ENCODE measurements at regions not wholly inside any gene's neighbourhood (a gene's known extent, or its start where the extent isn't known, plus 50 kb on each side); places are given as distances from the start of the nearest gene placed in this dataset.

DNA sequence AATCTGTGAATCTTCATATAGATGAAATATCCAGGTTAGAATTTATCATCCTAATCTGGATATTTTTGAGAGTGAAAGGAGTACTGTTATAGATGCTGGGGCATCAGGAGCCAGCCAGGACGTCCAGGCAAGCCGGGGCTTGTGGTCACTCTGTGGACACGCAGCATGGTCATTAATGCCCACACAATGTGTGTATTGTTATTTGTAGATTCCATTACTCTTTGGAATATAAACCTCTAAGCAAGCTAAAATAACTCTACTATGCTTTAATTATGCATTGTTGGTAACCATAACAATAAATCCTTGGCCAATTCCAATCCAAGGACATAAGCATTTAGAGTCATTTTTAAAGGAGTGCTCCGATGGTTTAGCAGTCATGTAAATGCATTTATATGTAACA lies 137.9 kb downstream of the TM9SF2 start:
- Histone ChIP-seq H3K79me1 (ENCODE audit: insufficient read depth, low read depth, low read length, poor library complexity, severe bottlenecking) (no peaks in the 10 kb centered on the region), H2BK20ac (ENCODE audit: low read depth, low read length, poor library complexity, severe bottlenecking) (no peak overlapping the region), H3K4me1 (ENCODE audit: insufficient read depth, low read length) (no peaks in the 10 kb centered on the region; the same call in 1 of the 2 replicates), H3K27me3 (ENCODE audit: insufficient read depth, low read length) (no peaks in the 10 kb centered on the region), H3K9me3 (ENCODE audit: control insufficient read depth, low read depth, low read length) (no peaks in the 10 kb centered on the region), H2BK12ac (ENCODE audit: insufficient read length, low read depth, low read length) (no peak overlapping the region), H4K91ac (ENCODE audit: insufficient read length, low read depth, low read length) (no peak overlapping the region), H4K20me1 (ENCODE audit: control insufficient read depth, insufficient read depth, insufficient read length) (no peaks in the 10 kb centered on the region), H2BK5ac (ENCODE audit: insufficient read length, low read length) (no peak overlapping the region), H3K4me2 (ENCODE audit: insufficient read depth, insufficient read length, low read length) (no peak overlapping the region), H3K9ac (ENCODE audit: extremely low read depth, insufficient read length, low read length) (no peak overlapping the region), H2BK120ac (ENCODE audit: low read depth, low read length, poor library complexity, severe bottlenecking) (no peak overlapping the region), H3K23ac (ENCODE audit: insufficient read length, low read depth, low read length) (no peak overlapping the region), H3K18ac (ENCODE audit: insufficient read length, low read depth, low read length) (no peak overlapping the region), H3T11ph (ENCODE audit: low read length) (no peak overlapping the region), H3K4ac (ENCODE audit: low read depth, low read length) (no peak overlapping the region), H2AFZ (ENCODE audit: low read length) (no peak overlapping the region), H4K8ac (replicated peaks; ENCODE audit: insufficient read length, low read depth, low read length) (no peak overlapping the region), H3K23me2 (ENCODE audit: insufficient read length, low read depth, low read length, poor library complexity, severe bottlenecking) (no peaks in the 10 kb centered on the region), H3K14ac (ENCODE audit: insufficient read depth, low read length) (no peak overlapping the region), H2BK15ac (ENCODE audit: low read depth, low read length) (no peak overlapping the region), H3K27ac (ENCODE audit: insufficient read length, low read depth, low read length) (no peak overlapping the region), H4K5ac (ENCODE audit: insufficient read length, low read depth, low read length) (no peak overlapping the region), H3K56ac (ENCODE audit: insufficient read length, low read depth, low read length) (no peak overlapping the region), H3K79me2 (ENCODE audit: insufficient read depth, low read length) (no peaks in the 10 kb centered on the region), H2AK5ac (ENCODE audit: insufficient read length, low read length) (no peak overlapping the region)
- H3K4me3 Mint-ChIP-seq = no peak overlapping the region
- H3K27ac Mint-ChIP-seq = no peak overlapping the region
- no peaks in the 10 kb centered on the region; the same call in 1 of the 2 replicates for H3K27me3 Mint-ChIP-seq (ENCODE audit: low read depth)
- no peak for DNase-seq
- peaks cover 4 to 6% of the 10 kb centered on the region in 2 experiments for H3K4me1 Mint-ChIP-seq
- TF ChIP-seq, protein P1, sequence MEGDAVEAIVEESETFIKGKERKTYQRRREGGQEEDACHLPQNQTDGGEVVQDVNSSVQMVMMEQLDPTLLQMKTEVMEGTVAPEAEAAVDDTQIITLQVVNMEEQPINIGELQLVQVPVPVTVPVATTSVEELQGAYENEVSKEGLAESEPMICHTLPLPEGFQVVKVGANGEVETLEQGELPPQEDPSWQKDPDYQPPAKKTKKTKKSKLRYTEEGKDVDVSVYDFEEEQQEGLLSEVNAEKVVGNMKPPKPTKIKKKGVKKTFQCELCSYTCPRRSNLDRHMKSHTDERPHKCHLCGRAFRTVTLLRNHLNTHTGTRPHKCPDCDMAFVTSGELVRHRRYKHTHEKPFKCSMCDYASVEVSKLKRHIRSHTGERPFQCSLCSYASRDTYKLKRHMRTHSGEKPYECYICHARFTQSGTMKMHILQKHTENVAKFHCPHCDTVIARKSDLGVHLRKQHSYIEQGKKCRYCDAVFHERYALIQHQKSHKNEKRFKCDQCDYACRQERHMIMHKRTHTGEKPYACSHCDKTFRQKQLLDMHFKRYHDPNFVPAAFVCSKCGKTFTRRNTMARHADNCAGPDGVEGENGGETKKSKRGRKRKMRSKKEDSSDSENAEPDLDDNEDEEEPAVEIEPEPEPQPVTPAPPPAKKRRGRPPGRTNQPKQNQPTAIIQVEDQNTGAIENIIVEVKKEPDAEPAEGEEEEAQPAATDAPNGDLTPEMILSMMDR (conservative IDR thresholded peaks at IDR 0.05) = no peak
- no peaks in the 10 kb centered on the region for H3K9me3 Mint-ChIP-seq
- no peaks in the 10 kb centered on the region for H3K36me3 Mint-ChIP-seq (ENCODE audit: insufficient read depth in 1 of 3, low read depth in 3 of 3)
- WGBS (ENCODE audit: extremely low coverage, insufficient read length, low lambda C conversion rate) = no CpG with 5 or more reads among the region's 4 CpGs

Measured in H9 (cell line).